HUES6 (cell line): ENCODE measurements at regions not wholly inside any gene's neighbourhood (a gene's known extent, or its start where the extent isn't known, plus 50 kb on each side); places are given as distances from the start of the nearest gene placed in this dataset.
"Not testable (repeated sequence)": the region's sequence is repeated elsewhere in the genome, so short reads cannot be mapped to it uniquely, and the experiment has no call there.

ENCODE experiments used
- H3K27ac ChIP-seq: 2 replicates; pipeline ENCODE4 v1.7.0; 2013; ENCODE audit warnings: low read depth, mild to moderate bottlenecking, low read length, inconsistent platforms
- H3K27me3 ChIP-seq: 2 replicates; pipeline ENCODE4 v1.6.1; 2013; ENCODE audit warnings: low read length; ENCODE audit not compliant: control insufficient read depth, insufficient read depth
- H3K36me3 ChIP-seq: 2 replicates; pipeline ENCODE4 v1.6.1; 2013; ENCODE audit warnings: low read length; ENCODE audit not compliant: control insufficient read depth, insufficient read depth
- H3K4me1 ChIP-seq: 2 replicates; pipeline ENCODE4 v1.6.1; 2013; ENCODE audit warnings: low read length; ENCODE audit not compliant: control insufficient read depth, insufficient read depth
- H3K4me3 ChIP-seq: 2 replicates; pipeline ENCODE4 v1.5.1; 2013; ENCODE audit warnings: low read depth, low read length
- H3K9ac ChIP-seq: one replicate; pipeline ENCODE4 v1.6.1; 2013; ENCODE audit warnings: mild to moderate bottlenecking, low read length
- H3K9me3 ChIP-seq: 2 replicates; pipeline ENCODE4 v1.6.1; 2013; ENCODE audit warnings: low read depth, low read length; ENCODE audit not compliant: control insufficient read depth, insufficient read depth

DNA sequence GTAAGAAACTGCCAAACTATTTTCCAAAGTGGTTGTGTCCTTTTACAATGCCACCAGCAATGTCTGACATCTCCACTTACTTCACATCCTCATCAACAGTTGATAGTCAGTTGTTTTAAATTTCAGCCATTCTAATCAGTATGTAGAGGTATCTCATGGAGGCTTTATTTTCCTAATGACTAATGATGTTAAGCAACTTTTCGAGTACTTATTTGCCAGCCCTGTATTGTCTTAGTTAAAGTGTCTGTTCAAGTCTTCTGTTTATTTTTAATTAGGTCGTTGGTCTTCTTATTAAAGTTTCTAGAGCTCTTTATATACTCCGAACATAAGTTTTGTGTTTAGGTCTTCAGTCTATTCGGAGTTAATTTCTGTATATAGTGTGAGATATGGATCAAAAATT lies 54.9 kb upstream of the NBPF12 start:
- not testable (repeated sequence) for H3K4me3 ChIP-seq, H3K9ac ChIP-seq, H3K36me3 ChIP-seq, H3K9me3 ChIP-seq, H3K4me1 ChIP-seq, H3K27me3 ChIP-seq, H3K27ac ChIP-seq

- H3K9me3 ChIP-seq, H3K36me3 ChIP-seq, H3K9ac ChIP-seq, H3K27me3 ChIP-seq, H3K27ac ChIP-seq, H3K4me1 ChIP-seq, H3K4me3 ChIP-seq: not testable (repeated sequence)
Observed at GRCh38 chr1:146881096-146881495, 57.0 kb upstream of the NBPF12 start.

- not testable (repeated sequence) for H3K9me3 ChIP-seq, H3K4me1 ChIP-seq, H3K27me3 ChIP-seq, H3K36me3 ChIP-seq, H3K27ac ChIP-seq, H3K9ac ChIP-seq, H3K4me3 ChIP-seq
Observed at GRCh38 chr1:146863799-146864319, 74.3 kb upstream of the NBPF12 start.

GRCh38 chr1:146853147-146853546 lies 85.0 kb upstream of the NBPF12 start:
- not testable (repeated sequence) for H3K27ac ChIP-seq, H3K4me3 ChIP-seq, H3K4me1 ChIP-seq, H3K27me3 ChIP-seq, H3K9me3 ChIP-seq, H3K9ac ChIP-seq, H3K36me3 ChIP-seq

DNA sequence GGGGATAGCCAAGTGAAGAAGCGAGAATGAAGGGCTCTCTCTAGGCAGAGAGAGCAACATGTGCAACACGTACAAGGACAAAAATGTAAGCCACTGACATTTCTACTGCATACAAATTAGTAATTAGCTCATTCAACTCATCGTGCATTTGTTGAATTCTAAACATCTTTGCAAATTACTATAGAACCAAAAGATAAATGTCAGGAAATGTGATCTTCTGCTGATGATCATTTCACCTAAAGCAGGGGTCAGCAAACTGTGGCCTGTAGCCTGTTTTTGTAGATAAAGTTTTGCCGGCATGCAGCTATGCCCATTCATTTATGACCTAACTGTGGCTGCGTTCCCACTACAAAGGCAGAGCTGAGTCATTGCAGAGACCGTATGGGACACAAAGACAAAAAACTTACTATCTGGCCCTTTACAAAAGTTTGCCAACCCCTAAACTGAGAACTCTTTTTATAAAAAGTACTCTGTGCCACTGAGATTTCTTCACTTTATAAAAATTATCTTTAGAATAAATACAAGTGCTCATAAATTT lies 87.7 kb upstream of the NBPF12 start:
- H3K9ac ChIP-seq, H3K4me1 ChIP-seq, H3K9me3 ChIP-seq, H3K27ac ChIP-seq, H3K27me3 ChIP-seq, H3K36me3 ChIP-seq, H3K4me3 ChIP-seq: not testable (repeated sequence)

- not testable (repeated sequence) for H3K9me3 ChIP-seq, H3K4me3 ChIP-seq, H3K27me3 ChIP-seq, H3K27ac ChIP-seq, H3K4me1 ChIP-seq, H3K9ac ChIP-seq, H3K36me3 ChIP-seq
Observed at GRCh38 chr1:146838725-146839124, 99.4 kb upstream of the NBPF12 start.

DNA sequence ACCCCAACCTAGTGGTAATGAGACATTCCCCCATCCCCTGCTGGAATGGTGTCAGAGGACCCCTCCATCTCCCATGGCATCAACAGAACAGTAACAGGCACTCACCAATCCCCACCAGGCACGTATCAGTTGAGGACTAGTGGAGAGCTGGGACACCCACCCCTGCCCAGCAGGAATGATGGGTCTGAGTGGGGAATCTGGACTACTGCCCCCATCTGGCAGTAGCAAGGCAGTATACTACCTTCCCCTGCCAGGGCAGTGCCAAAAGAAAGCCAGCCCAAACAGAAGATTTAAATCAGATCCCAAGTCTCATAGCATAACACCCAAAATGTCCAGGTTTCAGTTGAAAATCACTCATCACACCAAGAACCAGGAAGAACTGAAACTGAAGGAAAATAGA lies 111.2 kb upstream of the NBPF12 start:
- not testable (repeated sequence) for H3K36me3 ChIP-seq

DNA sequence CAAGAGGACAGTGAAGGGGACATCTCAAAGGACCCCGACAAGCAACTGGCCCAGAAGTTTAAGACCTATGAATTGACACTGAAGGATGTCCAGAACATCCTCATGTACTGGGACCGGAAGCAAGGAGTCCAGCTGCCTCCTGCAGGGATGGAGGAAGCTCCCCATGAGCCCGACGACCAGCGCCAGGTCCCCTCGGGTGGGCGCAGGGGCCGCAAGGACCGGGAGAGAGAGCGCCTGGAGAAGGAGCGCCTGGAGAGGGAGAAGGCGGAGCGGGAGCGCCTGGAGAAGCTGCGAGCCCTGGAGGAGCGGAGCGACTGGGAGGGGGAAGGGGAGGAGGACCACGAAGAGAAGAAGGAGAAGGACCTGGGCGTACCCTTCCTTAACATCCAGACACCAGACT lies 143.9 kb upstream of the NBPF12 start:
- H3K4me3 ChIP-seq, H3K9ac ChIP-seq, H3K9me3 ChIP-seq, H3K27me3 ChIP-seq, H3K27ac ChIP-seq, H3K4me1 ChIP-seq, H3K36me3 ChIP-seq: not testable (repeated sequence)

More for the DNA sequence above, 111.2 kb upstream of the NBPF12 start:
- not testable (repeated sequence) for H3K9me3 ChIP-seq, H3K4me3 ChIP-seq, H3K27ac ChIP-seq, H3K9ac ChIP-seq, H3K27me3 ChIP-seq, H3K4me1 ChIP-seq

- not testable (repeated sequence) for H3K4me1 ChIP-seq, H3K9me3 ChIP-seq, H3K36me3 ChIP-seq, H3K9ac ChIP-seq, H3K27ac ChIP-seq, H3K27me3 ChIP-seq, H3K4me3 ChIP-seq
Observed at GRCh38 chr1:146792725-146793124, 145.4 kb upstream of the NBPF12 start.

- not testable (repeated sequence) for H3K9me3 ChIP-seq, H3K27ac ChIP-seq, H3K36me3 ChIP-seq, H3K9ac ChIP-seq, H3K4me1 ChIP-seq, H3K4me3 ChIP-seq, H3K27me3 ChIP-seq
Observed at GRCh38 chr1:146784212-146784940, 153.7 kb upstream of the NBPF12 start.

DNA sequence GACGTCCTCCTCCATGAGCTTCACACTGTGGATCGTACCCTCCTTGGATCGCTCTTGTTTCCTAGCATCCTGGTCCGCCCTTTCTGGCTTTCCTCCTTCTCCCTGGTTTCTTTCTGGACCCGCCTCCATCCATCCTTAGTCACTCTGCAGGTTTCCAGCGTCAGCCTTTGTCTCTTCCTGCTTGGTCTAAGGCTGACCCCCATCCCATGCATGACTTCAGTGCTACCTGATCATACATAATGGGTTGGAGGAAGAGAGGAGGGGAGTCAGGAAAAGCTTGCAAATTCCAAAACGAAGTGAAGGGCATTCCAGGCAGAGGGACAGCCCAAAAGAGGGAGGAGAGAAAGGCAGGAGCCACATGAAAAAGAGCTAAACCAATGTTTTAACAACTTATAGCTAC lies 156.9 kb upstream of the NBPF12 start:
- not testable (repeated sequence) for H3K36me3 ChIP-seq, H3K4me1 ChIP-seq, H3K27me3 ChIP-seq, H3K9me3 ChIP-seq, H3K27ac ChIP-seq, H3K4me3 ChIP-seq, H3K9ac ChIP-seq
